Astrocyte (in vitro differentiated cells and primary cell): ENCODE measurements at regions not wholly inside any gene's neighbourhood (a gene's known extent, or its start where the extent isn't known, plus 50 kb on each side); places are given as distances from the start of the nearest gene placed in this dataset.

ENCODE experiments used
- DNase-seq: peaks from one replicate; pipeline ENCODE4 v3.0.0-alpha.2; 2010; ENCODE audit warnings: low read depth
- FAIRE-seq: peaks from 2 replicates; lab custom pipeline; 2011; peaks lifted over from hg19 to GRCh38; lab: Jason Lieb, UNC
- H2AFZ ChIP-seq: 2 replicates; pipeline ENCODE4 v1.6.0; 2012; ENCODE audit warnings: low read depth, low read length, inconsistent platforms
- H3K27ac ChIP-seq: 2 replicates; pipeline ENCODE4 v1.5.1; 2011; ENCODE audit warnings: low read depth, low read length, inconsistent platforms
- H3K27me3 ChIP-seq: 2 replicates; pipeline ENCODE4 v1.6.0; 2011; ENCODE audit warnings: low read length, inconsistent platforms; ENCODE audit not compliant: insufficient read depth
- H3K36me3 ChIP-seq: 2 replicates; pipeline ENCODE4 v1.5.1; 2011; ENCODE audit warnings: low read length, inconsistent platforms; ENCODE audit not compliant: insufficient read depth
- H3K4me1 ChIP-seq: 2 replicates; pipeline ENCODE4 v1.5.1; 2011; ENCODE audit warnings: low read length, inconsistent platforms; ENCODE audit not compliant: insufficient read depth
- H3K4me2 ChIP-seq: 2 replicates; pipeline ENCODE4 v1.6.0; 2012; ENCODE audit warnings: low read length, inconsistent platforms
- H3K4me3 ChIP-seq: 2 replicates; pipeline ENCODE4 v1.5.1; 2011; ENCODE audit warnings: low read depth, mild to moderate bottlenecking, low read length, inconsistent platforms; ENCODE audit not compliant: insufficient read depth
- H3K79me2 ChIP-seq: 2 replicates; pipeline ENCODE4 v1.6.0; 2012; ENCODE audit warnings: mild to moderate bottlenecking, low read length, inconsistent platforms; ENCODE audit not compliant: insufficient read depth
- H3K9ac ChIP-seq: 2 replicates; pipeline ENCODE4 v1.6.0; 2012; ENCODE audit warnings: mild to moderate bottlenecking, low read length, inconsistent platforms
- H3K9me3 ChIP-seq: 2 replicates; pipeline ENCODE4 v1.5.1; 2012; ENCODE audit warnings: low read depth, mild to moderate bottlenecking, low read length, inconsistent platforms; ENCODE audit not compliant: insufficient read depth
- H4K20me1 ChIP-seq: 2 replicates; pipeline ENCODE4 v1.6.0; 2012; ENCODE audit warnings: low read length, inconsistent platforms; ENCODE audit not compliant: insufficient read depth
- H3K27ac Mint-ChIP-seq: one replicate; pipeline ENCODE4 v1.8.0; 2021; ENCODE audit warnings: mild to moderate bottlenecking, mixed read lengths; ENCODE audit not compliant: unreplicated experiment
- H3K27me3 Mint-ChIP-seq: one replicate; pipeline ENCODE4 v1.8.0; 2021; ENCODE audit warnings: low read depth, mixed read lengths; ENCODE audit not compliant: unreplicated experiment
- H3K36me3 Mint-ChIP-seq: one replicate; pipeline ENCODE4 v1.8.0; 2021; ENCODE audit warnings: low read depth, mixed read lengths; ENCODE audit not compliant: unreplicated experiment
- H3K4me1 Mint-ChIP-seq: one replicate; pipeline ENCODE4 v1.8.0; 2021; ENCODE audit warnings: low read depth, mixed read lengths; ENCODE audit not compliant: unreplicated experiment
- H3K4me3 Mint-ChIP-seq: one replicate; pipeline ENCODE4 v1.8.0; 2021; ENCODE audit warnings: mild to moderate bottlenecking, moderate library complexity, mixed read lengths; ENCODE audit not compliant: unreplicated experiment
- H3K9me3 Mint-ChIP-seq: one replicate; pipeline ENCODE4 v1.8.0; 2021; ENCODE audit warnings: mild to moderate bottlenecking, mixed read lengths; ENCODE audit not compliant: unreplicated experiment
- EZH2 ChIP-seq: IDR thresholded peaks from 2 replicates; pipeline ENCODE4 v1.6.1; 2012; ENCODE audit warnings: mild to moderate bottlenecking, low read length, inconsistent platforms; ENCODE audit not compliant: insufficient read depth
- TF ChIP-seq, protein P1 (sequence below): IDR thresholded peaks from 2 replicates; pipeline ENCODE4 v1.5.1; 2011; ENCODE audit warnings: low read depth, mild to moderate bottlenecking, inconsistent platforms, low read length, moderate library complexity; ENCODE audit not compliant: insufficient read depth

DNA sequence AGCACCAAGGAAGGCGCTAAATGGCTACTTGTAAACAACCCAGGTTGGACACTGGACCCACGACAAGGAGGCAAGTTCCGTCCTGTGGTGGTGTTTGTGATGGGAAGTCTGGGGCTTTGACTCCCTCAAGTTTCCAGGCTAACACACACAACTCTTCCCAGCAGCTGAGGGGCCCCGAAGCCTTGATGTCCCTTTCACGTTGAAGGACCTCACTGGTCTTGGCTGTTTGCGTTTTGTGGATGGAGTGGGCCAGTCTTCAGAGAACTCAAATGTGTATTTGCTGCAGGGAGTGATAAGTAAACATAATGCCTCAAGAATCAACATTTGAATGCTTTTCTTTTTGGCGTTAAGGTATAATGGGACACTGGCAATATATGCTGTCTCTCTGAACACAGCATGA lies 199.2 kb downstream of the TM9SF2 start:
- Mint-ChIP-seq H3K36me3 (no peaks in the 10 kb centered on the region), H3K27ac (no peak overlapping the region), H3K27me3 (peaks cover 10% of the 10 kb centered on the region), H3K4me1 (peaks cover 4% of the 10 kb centered on the region), H3K9me3 (no peaks in the 10 kb centered on the region), H3K4me3 (no peak overlapping the region)
- no peaks in the 10 kb centered on the region for H3K9me3 ChIP-seq
- no peak overlapping the region for H3K9ac ChIP-seq
- H3K4me1 ChIP-seq, result no peaks in the 10 kb centered on the region
- DNase-seq (no peak), FAIRE-seq (no peak)
- H2AFZ ChIP-seq, result no peak overlapping the region
- no peaks in the 10 kb centered on the region for H3K79me2 ChIP-seq
- no peaks in the 10 kb centered on the region for H3K36me3 ChIP-seq
- H3K4me3 ChIP-seq, result no peak overlapping the region
- no peak overlapping the region for H3K4me2 ChIP-seq
- H3K27ac ChIP-seq, result no peak overlapping the region
- H3K27me3 ChIP-seq, result no peaks in the 10 kb centered on the region
- H4K20me1 ChIP-seq, result no peaks in the 10 kb centered on the region
- no peak for TF ChIP-seq EZH2
- TF ChIP-seq, protein P1, sequence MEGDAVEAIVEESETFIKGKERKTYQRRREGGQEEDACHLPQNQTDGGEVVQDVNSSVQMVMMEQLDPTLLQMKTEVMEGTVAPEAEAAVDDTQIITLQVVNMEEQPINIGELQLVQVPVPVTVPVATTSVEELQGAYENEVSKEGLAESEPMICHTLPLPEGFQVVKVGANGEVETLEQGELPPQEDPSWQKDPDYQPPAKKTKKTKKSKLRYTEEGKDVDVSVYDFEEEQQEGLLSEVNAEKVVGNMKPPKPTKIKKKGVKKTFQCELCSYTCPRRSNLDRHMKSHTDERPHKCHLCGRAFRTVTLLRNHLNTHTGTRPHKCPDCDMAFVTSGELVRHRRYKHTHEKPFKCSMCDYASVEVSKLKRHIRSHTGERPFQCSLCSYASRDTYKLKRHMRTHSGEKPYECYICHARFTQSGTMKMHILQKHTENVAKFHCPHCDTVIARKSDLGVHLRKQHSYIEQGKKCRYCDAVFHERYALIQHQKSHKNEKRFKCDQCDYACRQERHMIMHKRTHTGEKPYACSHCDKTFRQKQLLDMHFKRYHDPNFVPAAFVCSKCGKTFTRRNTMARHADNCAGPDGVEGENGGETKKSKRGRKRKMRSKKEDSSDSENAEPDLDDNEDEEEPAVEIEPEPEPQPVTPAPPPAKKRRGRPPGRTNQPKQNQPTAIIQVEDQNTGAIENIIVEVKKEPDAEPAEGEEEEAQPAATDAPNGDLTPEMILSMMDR, result no peak

GRCh38 chr13:99698816-99699099 lies 197.5 kb downstream of the TM9SF2 start:
- H3K9ac ChIP-seq, result no peak overlapping the region
- Mint-ChIP-seq H3K27me3 (peaks cover 11% of the 10 kb centered on the region), H3K36me3 (no peaks in the 10 kb centered on the region), H3K4me1 (peaks cover 4% of the 10 kb centered on the region), H3K27ac (no peak overlapping the region), H3K9me3 (no peaks in the 10 kb centered on the region), H3K4me3 (no peak overlapping the region)
- no peak overlapping the region for H2AFZ ChIP-seq
- H3K27me3 ChIP-seq, result peaks cover 1% of the 10 kb centered on the region
- FAIRE-seq (no peak), DNase-seq (no peak)
- no peaks in the 10 kb centered on the region for H3K4me1 ChIP-seq
- H3K4me2 ChIP-seq, result no peak overlapping the region
- H3K9me3 ChIP-seq, result no peaks in the 10 kb centered on the region
- TF ChIP-seq, protein P1, result no peak
- no peak for TF ChIP-seq EZH2
- H3K4me3 ChIP-seq, result no peak overlapping the region
- no peaks in the 10 kb centered on the region for H3K36me3 ChIP-seq
- H3K79me2 ChIP-seq, result no peaks in the 10 kb centered on the region
- no peak overlapping the region for H3K27ac ChIP-seq
- no peaks in the 10 kb centered on the region for H4K20me1 ChIP-seq

DNA sequence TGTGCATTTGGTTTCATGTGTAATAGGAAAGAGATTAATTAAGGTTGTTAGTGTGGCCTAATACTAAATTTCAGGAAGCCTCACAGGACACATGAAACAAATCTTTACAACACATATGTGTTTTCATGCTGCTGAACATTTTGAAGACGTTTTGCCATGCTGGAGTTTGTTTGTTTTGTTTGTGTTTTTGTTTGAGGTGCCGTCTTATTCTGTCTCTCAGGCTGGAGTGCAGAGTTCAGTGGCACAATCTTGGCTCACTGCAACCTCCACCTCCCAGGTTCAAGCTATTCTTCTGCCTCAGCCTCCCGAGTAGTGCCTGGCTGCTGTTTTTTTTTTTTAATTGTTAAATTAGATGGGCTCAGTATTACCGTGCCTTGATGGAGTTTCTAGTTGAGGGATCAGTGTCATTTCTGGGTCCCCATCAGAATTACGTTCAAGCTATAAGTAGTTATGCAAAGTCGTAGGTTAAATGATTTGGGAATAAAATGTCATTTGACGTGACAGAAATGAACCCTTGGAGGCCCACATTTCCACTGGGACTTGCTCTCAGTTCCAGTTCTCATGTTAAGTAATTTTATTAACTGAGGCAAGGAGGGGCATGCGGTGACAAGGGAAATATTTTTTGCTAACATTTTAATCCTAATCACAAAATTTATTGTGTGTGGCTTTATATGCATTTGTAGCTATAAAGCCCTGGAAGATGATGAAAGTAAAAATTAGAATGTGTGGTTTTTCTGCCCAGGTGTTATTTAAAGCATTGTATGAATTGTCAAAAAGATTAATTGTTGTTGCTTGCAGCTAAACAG lies 196.9 kb downstream of the TM9SF2 start:
- H2AFZ ChIP-seq, result no peak overlapping the region
- no peaks in the 10 kb centered on the region for H3K9me3 ChIP-seq
- H3K4me3 ChIP-seq, result no peak overlapping the region
- Mint-ChIP-seq H3K27ac (no peak overlapping the region), H3K9me3 (no peaks in the 10 kb centered on the region), H3K36me3 (no peaks in the 10 kb centered on the region), H3K4me1 (peaks cover under 1% of the 10 kb centered on the region), H3K4me3 (no peak overlapping the region), H3K27me3 (peaks cover 10% of the 10 kb centered on the region)
- TF ChIP-seq, protein P1, result no peak
- no peak for TF ChIP-seq EZH2
- peaks cover 4% of the 10 kb centered on the region for H3K27me3 ChIP-seq
- no peak overlapping the region for H3K9ac ChIP-seq
- FAIRE-seq (no peak), DNase-seq (no peak)
- no peak overlapping the region for H3K27ac ChIP-seq
- no peaks in the 10 kb centered on the region for H3K4me1 ChIP-seq
- H3K4me2 ChIP-seq, result no peak overlapping the region
- H3K79me2 ChIP-seq, result no peaks in the 10 kb centered on the region
- H3K36me3 ChIP-seq, result no peaks in the 10 kb centered on the region
- no peaks in the 10 kb centered on the region for H4K20me1 ChIP-seq
